T-cell (primary cell): ENCODE measurements at regions not wholly inside any gene's neighbourhood (a gene's known extent, or its start where the extent isn't known, plus 50 kb on each side); places are given as distances from the start of the nearest gene placed in this dataset.

Experiments
- ATAC-seq, 4 experiments: fragments of 200-7000 bp in 3 of 4; fragments of 150-1000 bp in 1 of 4; cut with Tn5 transposase; replicated peaks in 1 of 4; 1 replicate in 3 of 4; 2 replicates in 1 of 4; pipeline ENCODE4 v1.10.0; 2021; ENCODE audit warnings: moderate library complexity in 3 of 4, mild to moderate bottlenecking in 2 of 4, moderate number of reproducible peaks in 1 of 4
- CTCF ChIA-PET, 2 donors: fragments of 300-600 bp; sonication (Branson Sonifier 250); formaldehyde crosslinking; loops; one replicate each; lab custom pipeline; 2022; ENCODE audit warnings: antibody characterized with exemption in 2 of 2; lab: Charles Lee
- POLR2A ChIA-PET, 2 donors: fragments of 300-600 bp; sonication (Branson Sonifier 250); formaldehyde crosslinking; loops; one replicate each; lab custom pipeline; 2022; ENCODE audit warnings: antibody characterized with exemption in 2 of 2; lab: Charles Lee
- DNase-seq, 35 experiments: peaks; one replicate each; pipeline versions ENCODE4 v3.0.0 to v3.0.0-alpha.2; 2013 to 2023
- H3K27ac ChIP-seq: one replicate; pipeline ENCODE4 v1.5.1; 2013; ENCODE audit warnings: low read length
- H3K27me3 ChIP-seq, 2 experiments: replicated peaks in 1 of 2; 1 replicate in 1 of 2; 2 replicates in 1 of 2; pipeline versions ENCODE4 v1.6.1 to v1.7.0; 2013; ENCODE audit warnings: low read length in 1 of 2, mixed read lengths in 1 of 2; ENCODE audit not compliant: control insufficient read depth in 2 of 2, insufficient read depth in 2 of 2; ENCODE audit errors: extremely low read depth in 1 of 2
- H3K36me3 ChIP-seq, 2 donors: 1 replicate in 1 of 2; 2 replicates in 1 of 2; pipeline versions ENCODE4 v1.6.1 to v1.7.0; 2013; ENCODE audit warnings: low read length in 1 of 2; ENCODE audit not compliant: control insufficient read depth in 2 of 2, insufficient read depth in 1 of 2; ENCODE audit errors: extremely low read depth in 1 of 2
- H3K4me1 ChIP-seq, 2 experiments: 1 replicate in 1 of 2; 2 replicates in 1 of 2; pipeline versions ENCODE4 v1.6.1 to v1.7.0; 2013; ENCODE audit warnings: low read length in 2 of 2, mixed read lengths in 1 of 2; ENCODE audit not compliant: insufficient read depth in 2 of 2, control insufficient read depth in 1 of 2; ENCODE audit errors: extremely low read depth in 1 of 2
- H3K4me3 ChIP-seq, 2 donors: 1 replicate in 1 of 2; 2 replicates in 1 of 2; pipeline versions ENCODE4 v1.5.1 to v1.7.0; 2013; ENCODE audit warnings: mild to moderate bottlenecking in 2 of 2, low read length in 1 of 2, moderate library complexity in 1 of 2; ENCODE audit not compliant: control insufficient read depth in 1 of 2; ENCODE audit errors: extremely low read depth in 1 of 2
- H3K9me3 ChIP-seq: 2 replicates; pipeline ENCODE4 v1.7.0; 2013
- H3K27ac Mint-ChIP-seq, 2 donors: one replicate each; pipeline ENCODE4 v1.8.0; 2020 to 2021; ENCODE audit warnings: mild to moderate bottlenecking in 2 of 2, mixed read lengths in 2 of 2
- H3K27me3 Mint-ChIP-seq, 2 donors: one replicate each; pipeline ENCODE4 v1.8.0; 2021 to 2022; ENCODE audit warnings: mixed read lengths in 2 of 2
- H3K36me3 Mint-ChIP-seq: one replicate; pipeline ENCODE4 v1.8.0; 2021; ENCODE audit warnings: mixed read lengths
- H3K4me1 Mint-ChIP-seq, 3 donors: one replicate each; pipeline ENCODE4 v1.8.0; 2020 to 2022; ENCODE audit warnings: mixed read lengths in 3 of 3, mild to moderate bottlenecking in 1 of 3
- H3K4me3 Mint-ChIP-seq, 3 donors: one replicate each; pipeline ENCODE4 v1.8.0; 2020 to 2022; ENCODE audit warnings: mild to moderate bottlenecking in 3 of 3, mixed read lengths in 3 of 3, moderate library complexity in 3 of 3
- H3K9me3 Mint-ChIP-seq, 3 donors: one replicate each; pipeline ENCODE4 v1.8.0; 2020 to 2022; ENCODE audit warnings: mixed read lengths in 3 of 3
- WGBS: methylation state at CpG from one replicate; pipeline ENCODE4 v1.1.5; 2013; ENCODE audit warnings: missing lambda C conversion rate; ENCODE audit not compliant: insufficient coverage; 5-methylcytosine and 5-hydroxymethylcytosine counted together

- no CpG with 5 or more reads among the region's 3 CpGs for WGBS
- H3K27me3 ChIP-seq, result no peaks in the 10 kb centered on the region
- peaks cover 0 to 3% (median 0%) of the 10 kb centered on the region in 3 donors for H3K9me3 Mint-ChIP-seq
- no peak overlapping the region for H3K27ac ChIP-seq
- H3K36me3 ChIP-seq, result no peaks in the 10 kb centered on the region
- POLR2A ChIA-PET, result interaction anchor here in 1 of 2 donors (0.6 kb wide), 1 partner anchor 117 kb away, joined by 4 read pairs; no protein-coding TSS in a partner anchor
- H3K4me3 Mint-ChIP-seq, result peak overlapping the region in 1 of 3 donors; percentile 42
- H3K27me3 Mint-ChIP-seq, result no peaks in the 10 kb centered on the region
- ATAC-seq (peak in 3 of 4 experiments; percentile 29 to 81 (median 37)), DNase-seq (peak in 2 of 35 experiments; percentile 1 to 27)
- peak overlapping the region in 1 of 2 donors; percentile 56 for H3K27ac Mint-ChIP-seq
- CTCF ChIA-PET, result interaction anchor here (0.6 to 1.4 kb wide), 2 partner anchors 38 to 1309 kb away, joined by 4 read pairs; no protein-coding TSS in a partner anchor
- peaks cover 39% of the 10 kb centered on the region for H3K36me3 Mint-ChIP-seq
- H3K4me3 ChIP-seq, result no peak overlapping the region
- peaks cover 54 to 70% (median 64%) of the 10 kb centered on the region in 3 donors for H3K4me1 Mint-ChIP-seq
- no peaks in the 10 kb centered on the region for H3K9me3 ChIP-seq
- H3K4me1 ChIP-seq, result peaks cover 16 to 56% of the 10 kb centered on the region in 2 experiments
Observed at GRCh38 chr14:71594821-71595220, 337.4 kb upstream of the RGS6 start.

GRCh38 chr14:71595441-71595840, 336.8 kb upstream of the RGS6 start:
- Histone ChIP-seq H3K4me1 (peaks cover 16 to 56% of the 10 kb centered on the region in 2 experiments), H3K4me3 (no peak overlapping the region), H3K9me3 (no peaks in the 10 kb centered on the region), H3K27me3 (no peaks in the 10 kb centered on the region), H3K27ac (no peak overlapping the region), H3K36me3 (peaks cover 0 to 2% of the 10 kb centered on the region in 2 donors)
- Mint-ChIP-seq H3K27me3 (no peaks in the 10 kb centered on the region), H3K4me1 (peaks cover 54 to 68% (median 64%) of the 10 kb centered on the region in 3 donors), H3K4me3 (no peak overlapping the region), H3K9me3 (peaks cover 0 to 9% (median 4%) of the 10 kb centered on the region in 3 donors), H3K36me3 (peaks cover 45% of the 10 kb centered on the region), H3K27ac (peak overlapping the region; percentile 33 to 35)
- DNase-seq (no peak), ATAC-seq (no peak)
- ChIA-PET CTCF (interaction anchor here in 1 of 2 donors (1.4 kb wide), 1 partner anchor 39 kb away, joined by 4 read pairs; no protein-coding TSS in a partner anchor), POLR2A (no interaction called here)
- 95% methylated on average over 3 of the region's 3 CpGs for WGBS

GRCh38 chr14:71597287-71597920, 334.8 kb upstream of the RGS6 start:
- Mint-ChIP-seq H3K9me3 (peaks cover 6 to 26% (median 11%) of the 10 kb centered on the region in 3 donors), H3K27me3 (no peaks in the 10 kb centered on the region), H3K27ac (peak overlapping the region; percentile 44 to 61), H3K4me1 (peaks cover 49 to 72% (median 57%) of the 10 kb centered on the region in 3 donors), H3K36me3 (peaks cover 62% of the 10 kb centered on the region), H3K4me3 (peak overlapping the region in 1 of 3 donors; percentile 2)
- H3K27me3 ChIP-seq, result no peaks in the 10 kb centered on the region
- peaks cover 10 to 48% of the 10 kb centered on the region in 2 experiments for H3K4me1 ChIP-seq
- CTCF ChIA-PET, result no interaction called here
- peaks cover 0 to 2% of the 10 kb centered on the region in 2 donors for H3K36me3 ChIP-seq
- DNase-seq (no peak), ATAC-seq (no peak)
- POLR2A ChIA-PET, result no interaction called here
- H3K27ac ChIP-seq, result no peak overlapping the region
- no CpG with 5 or more reads among the region's 2 CpGs for WGBS
- no peak overlapping the region for H3K4me3 ChIP-seq
- no peaks in the 10 kb centered on the region for H3K9me3 ChIP-seq

GRCh38 chr14:71597955-71598660, 334.1 kb upstream of the RGS6 start:
- ATAC-seq (peak in 1 of 4 experiments; percentile 40), DNase-seq (no peak)
- Mint-ChIP-seq H3K27me3 (no peaks in the 10 kb centered on the region), H3K27ac (peak overlapping the region; percentile 44 to 61), H3K4me3 (peak overlapping the region in 1 of 3 donors; percentile 2), H3K4me1 (peaks cover 48 to 76% (median 57%) of the 10 kb centered on the region in 3 donors), H3K9me3 (peaks cover 6 to 26% (median 11%) of the 10 kb centered on the region in 3 donors), H3K36me3 (peaks cover 64% of the 10 kb centered on the region)
- no peak overlapping the region for H3K4me3 ChIP-seq
- H3K9me3 ChIP-seq, result no peaks in the 10 kb centered on the region
- WGBS, result no CpG with 5 or more reads among the region's 4 CpGs
- POLR2A ChIA-PET, result interaction anchor here in 1 of 2 donors (0.6 kb wide), 1 partner anchor 100 kb away, joined by 3 read pairs; no protein-coding TSS in a partner anchor
- peaks cover 9 to 44% of the 10 kb centered on the region in 2 experiments for H3K4me1 ChIP-seq
- no peak overlapping the region for H3K27ac ChIP-seq
- H3K27me3 ChIP-seq, result no peaks in the 10 kb centered on the region
- CTCF ChIA-PET, result no interaction called here
- H3K36me3 ChIP-seq, result peaks cover 0 to 2% of the 10 kb centered on the region in 2 donors

- Histone ChIP-seq H3K27me3 (no peaks in the 10 kb centered on the region), H3K27ac (no peak overlapping the region), H3K4me1 (peaks cover 5 to 26% of the 10 kb centered on the region in 2 experiments), H3K9me3 (peaks cover 2% of the 10 kb centered on the region), H3K36me3 (peaks cover 0 to 2% of the 10 kb centered on the region in 2 donors), H3K4me3 (no peak overlapping the region)
- no peak overlapping the region for H3K27ac Mint-ChIP-seq
- H3K27me3 Mint-ChIP-seq, result no peaks in the 10 kb centered on the region
- ATAC-seq (no peak), DNase-seq (no peak)
- H3K4me3 Mint-ChIP-seq, result no peak overlapping the region
- WGBS, result 95% methylated on average over 2 of the region's 2 CpGs
- CTCF ChIA-PET, result no interaction called here
- H3K9me3 Mint-ChIP-seq, result peaks cover 9 to 31% (median 19%) of the 10 kb centered on the region in 3 donors
- peaks cover 67% of the 10 kb centered on the region for H3K36me3 Mint-ChIP-seq
- POLR2A ChIA-PET, result no interaction called here
- H3K4me1 Mint-ChIP-seq, result peaks cover 36 to 59% (median 43%) of the 10 kb centered on the region in 3 donors
Observed at GRCh38 chr14:71600309-71600708, 331.9 kb upstream of the RGS6 start.

- Mint-ChIP-seq H3K9me3 (peaks cover 13 to 34% (median 21%) of the 10 kb centered on the region in 3 donors), H3K27ac (no peak overlapping the region), H3K27me3 (no peaks in the 10 kb centered on the region), H3K4me1 (peaks cover 32 to 62% (median 50%) of the 10 kb centered on the region in 3 donors), H3K36me3 (peaks cover 71% of the 10 kb centered on the region), H3K4me3 (no peak overlapping the region)
- ChIA-PET CTCF (no interaction called here), POLR2A (no interaction called here)
- H3K4me1 ChIP-seq, result peaks cover 16 to 18% of the 10 kb centered on the region in 2 experiments
- DNase-seq (no peak), ATAC-seq (no peak)
- peaks cover 2% of the 10 kb centered on the region for H3K9me3 ChIP-seq
- H3K27me3 ChIP-seq, result no peaks in the 10 kb centered on the region
- H3K36me3 ChIP-seq, result peaks cover 0 to 2% of the 10 kb centered on the region in 2 donors
- H3K27ac ChIP-seq, result no peak overlapping the region
- WGBS, result 100% methylated on average over 1 of the region's 5 CpGs
- no peak overlapping the region for H3K4me3 ChIP-seq
Observed at GRCh38 chr14:71602524-71602923, 329.7 kb upstream of the RGS6 start.
